ENCODE measurements at regions not wholly inside any gene's neighbourhood (a gene's known extent, or its start where the extent isn't known, plus 50 kb on each side); places are given as distances from the start of the nearest gene placed in this dataset.
A peak's percentile ranks its signal among the peaks of the same experiment; 100 is the strongest.
"Not testable (repeated sequence)": the region's sequence is repeated elsewhere in the genome, so short reads cannot be mapped to it uniquely, and the experiment has no call there.

- DNase-seq (ENCODE audit: low spot score): not testable (repeated sequence)
These were observed 58.8 kb upstream of the ANKRD30BL start for GRCh38 chr2:132220589-132220988.

- not testable (repeated sequence) for DNase-seq (ENCODE audit: low spot score)
These were observed 60.1 kb upstream of the ANKRD30BL start for GRCh38 chr2:132221886-132222285.

- no peak for DNase-seq (ENCODE audit: low spot score)
These were observed 90.6 kb upstream of the ANKRD30BL start for GRCh38 chr2:132252191-132252893.

- DNase-seq (ENCODE audit: low spot score): no peak
These were observed 91.1 kb upstream of the ANKRD30BL start for GRCh38 chr2:132252894-132253264.

GRCh38 chr2:132253496-132254305 is 91.9 kb upstream of the ANKRD30BL start:
- DNase-seq (ENCODE audit: low spot score): no peak

GRCh38 chr2:132254306-132254919 is 92.7 kb upstream of the ANKRD30BL start:
- not testable (repeated sequence) for DNase-seq (ENCODE audit: low spot score)

- no peak for DNase-seq (ENCODE audit: low spot score)
These were observed 94.0 kb upstream of the ANKRD30BL start for GRCh38 chr2:132255714-132256113.

GRCh38 chr2:132256251-132256902 is 94.6 kb upstream of the ANKRD30BL start:
- DNase-seq (ENCODE audit: low spot score): no peak

GRCh38 chr2:132256903-132257300 is 95.2 kb upstream of the ANKRD30BL start:
- not testable (repeated sequence) for DNase-seq (ENCODE audit: low spot score)

- not testable (repeated sequence) for DNase-seq (ENCODE audit: low spot score)
These were observed 95.8 kb upstream of the ANKRD30BL start for GRCh38 chr2:132257301-132258171.

GRCh38 chr2:132259276-132259675 is 97.5 kb upstream of the ANKRD30BL start:
- DNase-seq (ENCODE audit: low spot score): not testable (repeated sequence)

GRCh38 chr2:132265595-132265994 is 103.8 kb upstream of the ANKRD30BL start:
- not testable (repeated sequence) for DNase-seq (ENCODE audit: low spot score)

- DNase-seq (ENCODE audit: low spot score): no peak
These were observed 105.3 kb upstream of the ANKRD30BL start for GRCh38 chr2:132267105-132267497.

GRCh38 chr2:132267498-132268283 is 105.9 kb upstream of the ANKRD30BL start:
- DNase-seq (ENCODE audit: low spot score): not testable (repeated sequence)

GRCh38 chr2:132268284-132268976 is 106.7 kb upstream of the ANKRD30BL start:
- DNase-seq (ENCODE audit: low spot score): peak; percentile 1

- DNase-seq (ENCODE audit: low spot score): no peak
These were observed 107.3 kb upstream of the ANKRD30BL start for GRCh38 chr2:132268977-132269523.

- DNase-seq (ENCODE audit: low spot score): no peak
These were observed 108.5 kb upstream of the ANKRD30BL start for GRCh38 chr2:132270255-132270654.

GRCh38 chr2:132270981-132271546 is 109.3 kb upstream of the ANKRD30BL start:
- DNase-seq (ENCODE audit: low spot score): no peak

GRCh38 chr2:132271794-132272193 is 110.0 kb upstream of the ANKRD30BL start:
- not testable (repeated sequence) for DNase-seq (ENCODE audit: low spot score)

Data from cerebellar cortex (tissue), 1 donor.